Trophoblast cell (in vitro differentiated cells and primary cell): ENCODE measurements at regions not wholly inside any gene's neighbourhood (a gene's known extent, or its start where the extent isn't known, plus 50 kb on each side); places are given as distances from the start of the nearest gene placed in this dataset.
"Not testable (repeated sequence)": the region's sequence is repeated elsewhere in the genome, so short reads cannot be mapped to it uniquely, and the experiment has no call there.

Experiments used
- DNase-seq, 2 donors: peaks; one replicate each; pipeline ENCODE4 v3.0.0-alpha.2; 2016
- H2AFZ ChIP-seq: 2 replicates; pipeline ENCODE4 v1.6.1; 2013; ENCODE audit warnings: low read length, moderate library complexity, mild to moderate bottlenecking; ENCODE audit not compliant: insufficient read depth, poor library complexity
- H2AK5ac ChIP-seq: 2 replicates; pipeline ENCODE4 v1.6.1; 2013; ENCODE audit warnings: mild to moderate bottlenecking, low read length
- H2BK120ac ChIP-seq: 2 replicates; pipeline ENCODE4 v1.6.1; 2013; ENCODE audit warnings: low read length, mild to moderate bottlenecking, moderate library complexity; ENCODE audit not compliant: insufficient read depth, poor library complexity
- H2BK12ac ChIP-seq: 2 replicates; pipeline ENCODE4 v1.6.1; 2013; ENCODE audit warnings: mild to moderate bottlenecking, low read length, moderate library complexity
- H2BK5ac ChIP-seq: 2 replicates; pipeline ENCODE4 v1.6.1; 2013; ENCODE audit warnings: low read length, low read depth, moderate library complexity, mild to moderate bottlenecking; ENCODE audit not compliant: poor library complexity
- H3K14ac ChIP-seq: 2 replicates; pipeline ENCODE4 v1.6.1; 2013; ENCODE audit warnings: mild to moderate bottlenecking, low read length
- H3K18ac ChIP-seq: 2 replicates; pipeline ENCODE4 v1.6.1; 2013; ENCODE audit warnings: mild to moderate bottlenecking, low read length
- H3K23ac ChIP-seq: 2 replicates; pipeline ENCODE4 v1.6.1; 2013; ENCODE audit warnings: low read length
- H3K27ac ChIP-seq: 2 replicates; pipeline ENCODE4 v1.5.1; 2013; ENCODE audit warnings: low read depth, mild to moderate bottlenecking, inconsistent platforms, low read length, moderate library complexity
- H3K27me3 ChIP-seq: 2 replicates; pipeline ENCODE4 v1.6.1; 2013; ENCODE audit warnings: inconsistent platforms, mild to moderate bottlenecking, low read length, moderate library complexity; ENCODE audit not compliant: insufficient read depth
- H3K36me3 ChIP-seq, 2 experiments: 1 replicate in 1 of 2; 2 replicates in 1 of 2; pipeline ENCODE4 v1.6.1; 2013; ENCODE audit warnings: low read length in 2 of 2, mild to moderate bottlenecking in 2 of 2, moderate library complexity in 1 of 2; ENCODE audit not compliant: insufficient read depth in 2 of 2, control insufficient read depth in 1 of 2
- H3K4ac ChIP-seq: 2 replicates; pipeline ENCODE4 v1.6.1; 2013; ENCODE audit warnings: low read depth, mild to moderate bottlenecking, low read length, moderate library complexity
- H3K4me1 ChIP-seq, 2 experiments: 1 replicate in 1 of 2; 2 replicates in 1 of 2; pipeline ENCODE4 v1.6.1; 2013; ENCODE audit warnings: low read length in 2 of 2, mild to moderate bottlenecking in 2 of 2, moderate library complexity in 1 of 2; ENCODE audit not compliant: insufficient read depth in 2 of 2, control insufficient read depth in 1 of 2
- H3K4me2 ChIP-seq: 2 replicates; pipeline ENCODE4 v1.6.1; 2013; ENCODE audit warnings: inconsistent platforms, mild to moderate bottlenecking, low read length, moderate library complexity
- H3K4me3 ChIP-seq: 2 replicates; pipeline ENCODE4 v1.5.1; 2013; ENCODE audit warnings: mild to moderate bottlenecking, low read depth, low read length, inconsistent platforms
- H3K79me1 ChIP-seq: one replicate; pipeline ENCODE4 v1.6.1; 2013; ENCODE audit warnings: low read length
- H3K79me2 ChIP-seq: 2 replicates; pipeline ENCODE4 v1.6.1; 2013; ENCODE audit warnings: low read length, mild to moderate bottlenecking; ENCODE audit not compliant: control insufficient read depth, insufficient read depth, poor library complexity
- H3K9ac ChIP-seq: 2 replicates; pipeline ENCODE4 v1.6.1; 2013; ENCODE audit warnings: mild to moderate bottlenecking, low read length
- H3K9me3 ChIP-seq: 2 replicates; pipeline ENCODE4 v1.6.1; 2013; ENCODE audit warnings: low read depth, mild to moderate bottlenecking, control low read depth, inconsistent platforms, low read length; ENCODE audit not compliant: insufficient read depth
- H4K12ac ChIP-seq: 2 replicates; pipeline ENCODE4 v1.6.1; 2013; ENCODE audit warnings: low read depth, mild to moderate bottlenecking, low read length, moderate library complexity
- H4K8ac ChIP-seq: 2 replicates; pipeline ENCODE4 v1.6.1; 2013; ENCODE audit warnings: low read depth, mild to moderate bottlenecking, low read length, moderate library complexity
- H4K91ac ChIP-seq: one replicate; pipeline ENCODE4 v1.6.1; 2013; ENCODE audit warnings: low read depth, mild to moderate bottlenecking, low read length, moderate library complexity
- WGBS: extraction: QIAGEN DNeasy Blood & Tissue Kit; methylation state at CpG from one replicate; pipeline ENCODE4 v1.1.7; 2013; ENCODE audit warnings: missing lambda C conversion rate; ENCODE audit not compliant: insufficient read length, insufficient coverage; ENCODE audit errors: extremely low coverage; 5-methylcytosine and 5-hydroxymethylcytosine counted together

DNA sequence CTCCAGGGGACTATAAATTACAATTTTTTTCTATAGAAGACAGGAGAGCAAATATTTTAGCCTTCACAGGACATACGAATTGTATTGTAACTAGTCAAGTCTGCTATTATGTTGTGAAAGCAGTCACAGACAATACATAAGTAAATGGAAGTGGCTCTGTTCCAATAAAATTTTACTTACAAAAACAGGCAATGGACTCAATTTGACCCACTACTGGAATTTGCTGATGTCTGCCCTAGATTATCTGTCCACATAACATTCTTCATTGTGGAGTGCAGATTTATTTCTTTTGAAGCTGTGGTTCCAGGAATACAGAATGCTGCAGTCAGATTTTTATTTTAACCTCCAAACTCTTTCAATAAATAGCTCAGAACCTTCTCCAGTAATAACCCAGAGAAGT, 330.3 kb downstream of the PPP4R3C start:
- no CpG with 5 or more reads among the region's 1 CpG for WGBS
- H2BK5ac ChIP-seq: no peak overlapping the region

DNA sequence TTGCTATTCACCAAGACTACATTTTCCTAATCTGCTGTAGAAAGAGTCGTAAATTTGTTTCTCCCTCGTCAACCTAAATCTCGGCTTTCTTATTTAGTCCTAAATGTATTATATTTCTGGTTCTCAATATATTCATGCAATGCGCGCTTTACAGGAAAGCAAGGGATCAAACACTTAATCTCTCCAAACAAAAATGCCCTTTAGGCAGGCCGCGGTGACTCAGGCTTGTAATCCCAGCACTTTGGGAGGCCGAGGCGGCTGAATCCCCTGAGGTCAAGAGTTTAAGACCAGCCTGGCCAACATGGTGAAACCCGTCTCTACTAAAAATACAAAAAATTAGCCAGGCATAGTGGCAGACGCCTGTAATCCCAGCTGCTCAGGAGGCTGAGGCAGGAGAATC, 376.0 kb downstream of the PPP4R3C start:
- H3K4me3 ChIP-seq, H3K4me1 ChIP-seq, H3K36me3 ChIP-seq, H2AK5ac ChIP-seq, H3K27me3 ChIP-seq, H4K12ac ChIP-seq, H3K79me2 ChIP-seq, H2BK12ac ChIP-seq, H4K8ac ChIP-seq, H4K91ac ChIP-seq, H2BK120ac ChIP-seq, H3K4ac ChIP-seq, H3K79me1 ChIP-seq, H3K9ac ChIP-seq, H3K14ac ChIP-seq, H3K23ac ChIP-seq, H3K9me3 ChIP-seq, H3K27ac ChIP-seq, H3K4me2 ChIP-seq, H2AFZ ChIP-seq, H2BK5ac ChIP-seq, H3K18ac ChIP-seq: not testable (repeated sequence)
- WGBS: no CpG with 5 or more reads among the region's 11 CpGs
- peak in 1 of 2 donors; percentile 15 for DNase-seq

More for the DNA sequence above, 330.3 kb downstream of the PPP4R3C start:
- no peak overlapping the region for H3K4me3 ChIP-seq
- H3K4ac ChIP-seq: no peak overlapping the region
- DNase-seq: no peak
- no peaks in the 10 kb centered on the region for H3K4me1 ChIP-seq
- H3K36me3 ChIP-seq: no peaks in the 10 kb centered on the region
- no peaks in the 10 kb centered on the region for H3K9me3 ChIP-seq
- H3K4me2 ChIP-seq: no peak overlapping the region
- no peak overlapping the region for H4K8ac ChIP-seq
- no peak overlapping the region for H2BK120ac ChIP-seq
- no peaks in the 10 kb centered on the region for H3K79me2 ChIP-seq
- no peak overlapping the region for H2BK12ac ChIP-seq
- H3K27ac ChIP-seq: no peak overlapping the region
- no peak overlapping the region for H4K12ac ChIP-seq
- no peak overlapping the region for H3K23ac ChIP-seq
- no peak overlapping the region for H3K14ac ChIP-seq
- H3K79me1 ChIP-seq: no peaks in the 10 kb centered on the region
- H2AK5ac ChIP-seq: no peak overlapping the region
- no peak overlapping the region for H2AFZ ChIP-seq
- no peak overlapping the region for H3K18ac ChIP-seq
- no peak overlapping the region for H3K9ac ChIP-seq
- no peak overlapping the region for H4K91ac ChIP-seq
- H3K27me3 ChIP-seq: no peaks in the 10 kb centered on the region

DNA sequence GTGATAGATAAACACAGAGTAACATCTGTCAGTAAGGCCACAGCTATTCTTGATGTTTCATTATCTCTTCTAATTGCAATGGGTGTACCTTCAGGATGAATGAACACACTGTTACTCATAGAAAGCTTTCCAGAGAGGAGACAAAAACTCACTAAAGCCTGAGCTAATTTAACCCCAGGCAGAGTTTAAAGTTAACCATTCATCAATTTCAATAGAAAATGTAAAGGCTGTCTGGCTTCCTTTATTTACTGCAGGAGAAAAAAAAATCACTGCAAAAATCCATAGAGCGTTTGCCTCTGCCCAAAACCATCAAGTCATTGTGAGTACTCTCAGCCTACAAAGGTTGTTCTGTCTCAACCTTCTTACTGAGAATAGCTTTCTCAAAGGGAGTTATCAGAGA, 376.9 kb downstream of the PPP4R3C start:
- H3K9ac ChIP-seq: no peak overlapping the region
- H3K27me3 ChIP-seq: no peaks in the 10 kb centered on the region
- no peak overlapping the region for H3K18ac ChIP-seq
- no peak overlapping the region for H2AFZ ChIP-seq
- no peak overlapping the region for H3K4me2 ChIP-seq
- WGBS: no CpG with 5 or more reads among the region's 1 CpG
- no peaks in the 10 kb centered on the region for H3K79me1 ChIP-seq
- no peak for DNase-seq
- no peaks in the 10 kb centered on the region for H3K36me3 ChIP-seq
- no peak overlapping the region for H3K14ac ChIP-seq
- no peak overlapping the region for H4K91ac ChIP-seq
- no peak overlapping the region for H3K27ac ChIP-seq
- H4K8ac ChIP-seq: no peak overlapping the region
- H2BK5ac ChIP-seq: no peak overlapping the region
- H3K4me1 ChIP-seq: no peaks in the 10 kb centered on the region
- H3K23ac ChIP-seq: no peak overlapping the region
- H3K4me3 ChIP-seq: no peak overlapping the region
- H4K12ac ChIP-seq: no peak overlapping the region
- H3K4ac ChIP-seq: no peak overlapping the region
- H2AK5ac ChIP-seq: no peak overlapping the region
- no peaks in the 10 kb centered on the region for H3K79me2 ChIP-seq
- H2BK120ac ChIP-seq: no peak overlapping the region
- H3K9me3 ChIP-seq: no peaks in the 10 kb centered on the region
- H2BK12ac ChIP-seq: no peak overlapping the region

DNA sequence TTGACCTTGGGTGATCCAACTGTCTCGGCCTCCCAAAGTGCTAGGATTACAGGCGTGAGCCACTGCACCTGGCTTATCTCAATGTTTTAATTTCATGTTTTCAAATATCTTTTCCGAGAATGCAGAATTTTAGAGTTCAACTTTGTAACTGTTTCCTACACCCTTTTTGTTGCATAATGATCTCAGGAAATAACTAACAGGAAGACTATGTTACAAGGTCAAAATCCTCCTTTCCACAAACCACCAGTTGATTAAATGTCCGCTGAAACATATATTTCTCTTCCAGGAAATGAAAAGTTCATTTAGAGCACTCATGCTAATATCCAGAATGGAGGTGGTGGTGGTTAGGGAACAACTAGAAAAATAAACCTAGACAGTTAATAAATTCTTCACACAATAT, 377.8 kb downstream of the PPP4R3C start:
- no peak overlapping the region for H4K8ac ChIP-seq
- WGBS: no CpG with 5 or more reads among the region's 4 CpGs

More for the DNA sequence above, 377.8 kb downstream of the PPP4R3C start:
- Histone ChIP-seq H3K4ac (no peak overlapping the region), H3K4me1 (no peaks in the 10 kb centered on the region), H3K9me3 (no peaks in the 10 kb centered on the region), H3K36me3 (no peaks in the 10 kb centered on the region), H3K79me1 (no peaks in the 10 kb centered on the region), H4K91ac (no peak overlapping the region), H3K9ac (no peak overlapping the region), H4K12ac (no peak overlapping the region), H3K4me2 (no peak overlapping the region), H2BK5ac (no peak overlapping the region), H2BK12ac (no peak overlapping the region), H3K79me2 (no peaks in the 10 kb centered on the region), H3K18ac (no peak overlapping the region), H3K4me3 (no peak overlapping the region), H3K14ac (no peak overlapping the region), H3K23ac (no peak overlapping the region), H2BK120ac (no peak overlapping the region), H3K27ac (no peak overlapping the region), H2AK5ac (no peak overlapping the region), H2AFZ (no peak overlapping the region), H3K27me3 (no peaks in the 10 kb centered on the region)
- no peak for DNase-seq
